Right ventricle myocardium inferior (tissue), 1 donor: ENCODE measurements at regions not wholly inside any gene's neighbourhood (a gene's known extent, or its start where the extent isn't known, plus 50 kb on each side); places are given as distances from the start of the nearest gene placed in this dataset.
"Not testable (repeated sequence)": the region's sequence is repeated elsewhere in the genome, so short reads cannot be mapped to it uniquely, and the experiment has no call there.

ENCODE experiments used
- ATAC-seq: fragments of 200-7000 bp; cut with Tn5 transposase; one replicate; pipeline ENCODE4 v1.9.1; 2020; ENCODE audit warnings: mild to moderate bottlenecking, moderate library complexity
- DNase-seq: peaks from one replicate; pipeline ENCODE4 v3.0.0; 2021; ENCODE audit errors: missing footprints
- intact Hi-C: fragments of 100-400 bp; cut with DNase I; formaldehyde crosslinking; loops from one replicate; pipeline ENCODE4 v1.11.0; 2022
- donor health status: DM: no; HTN: yes; CAD: no; lungs with severe emphysema.

DNA sequence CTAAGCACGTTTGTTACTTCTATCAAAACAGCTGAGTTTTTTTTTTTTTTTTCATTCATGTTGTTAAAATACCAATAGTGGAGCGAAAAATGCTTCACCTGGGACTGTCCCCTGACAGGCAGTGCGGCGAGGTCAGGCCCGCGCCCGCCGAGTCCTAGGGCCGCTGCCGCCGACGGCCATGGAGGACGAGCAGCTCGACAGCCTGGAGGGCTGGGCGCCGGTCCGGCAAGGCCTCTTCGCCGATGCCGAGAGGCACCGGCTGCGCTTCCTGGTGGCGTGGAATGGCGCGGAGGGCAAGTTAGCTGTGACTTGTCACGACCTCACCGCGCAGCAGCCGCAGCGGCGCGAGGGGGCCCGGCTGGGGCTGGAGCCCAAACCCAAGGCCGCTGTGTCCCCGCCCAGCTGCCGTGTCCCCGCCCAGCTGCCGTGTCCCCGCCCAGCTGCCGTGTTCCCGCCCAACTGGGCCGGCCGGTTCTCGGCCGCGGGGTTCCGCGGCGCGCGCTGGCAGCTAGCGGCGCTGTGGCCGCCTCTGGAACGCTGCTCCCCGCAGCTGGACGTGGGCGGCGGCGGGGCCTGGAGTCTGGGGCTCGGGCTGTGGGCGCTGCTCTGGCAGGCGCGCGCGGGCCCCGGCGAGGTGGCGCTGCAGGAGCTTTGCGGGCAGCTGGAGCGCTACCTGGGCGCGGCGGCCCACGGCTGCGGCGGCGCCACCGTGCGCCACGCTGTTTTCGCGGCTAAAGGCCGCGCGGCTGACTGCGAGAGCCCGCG lies 56.7 kb upstream of the GOLGA8R start:
- intact Hi-C loops: not testable (repeated sequence)
- DNase-seq (peak; percentile 81), ATAC-seq (peak; percentile 99)

GRCh38 chr15:30471366-30471749 lies 57.3 kb upstream of the GOLGA8R start:
- ATAC-seq, intact Hi-C loops, DNase-seq: not testable (repeated sequence)

DNA sequence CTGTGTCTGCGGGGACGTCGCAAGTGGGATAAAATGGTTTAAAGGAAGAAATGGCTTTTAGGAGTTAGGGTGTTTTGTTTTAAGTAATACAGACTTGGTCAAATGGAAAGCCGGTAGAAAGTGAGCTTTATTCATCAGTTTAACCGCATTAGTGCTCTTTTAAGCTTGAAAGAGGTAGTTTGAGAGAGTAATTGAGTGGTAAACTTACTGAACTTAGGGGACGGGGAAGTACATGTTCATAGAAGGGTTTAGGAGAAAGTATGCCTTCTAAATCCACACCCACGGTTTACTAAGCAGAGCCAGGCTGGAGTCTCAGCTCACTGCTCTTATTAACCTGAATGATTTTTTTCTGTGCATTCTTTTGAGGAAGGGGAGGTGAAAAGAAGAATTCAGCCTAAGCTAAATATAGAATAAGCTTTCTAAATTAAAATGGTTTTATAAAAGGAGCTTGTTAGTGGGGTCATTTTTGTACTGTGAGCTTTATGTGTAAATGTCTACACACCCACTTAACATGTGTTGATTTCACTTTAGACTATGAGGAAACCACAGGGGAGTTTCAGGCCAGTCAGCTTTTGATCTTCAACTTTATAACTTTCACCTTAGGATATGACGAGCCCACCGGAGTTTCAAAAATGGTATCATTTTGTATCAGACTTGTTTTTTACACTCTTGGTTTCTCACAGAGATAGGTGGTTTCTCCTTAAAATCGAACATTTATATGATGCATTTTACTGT lies 57.9 kb upstream of the GOLGA8R start:
- intact Hi-C loops, DNase-seq, ATAC-seq: not testable (repeated sequence)

DNA sequence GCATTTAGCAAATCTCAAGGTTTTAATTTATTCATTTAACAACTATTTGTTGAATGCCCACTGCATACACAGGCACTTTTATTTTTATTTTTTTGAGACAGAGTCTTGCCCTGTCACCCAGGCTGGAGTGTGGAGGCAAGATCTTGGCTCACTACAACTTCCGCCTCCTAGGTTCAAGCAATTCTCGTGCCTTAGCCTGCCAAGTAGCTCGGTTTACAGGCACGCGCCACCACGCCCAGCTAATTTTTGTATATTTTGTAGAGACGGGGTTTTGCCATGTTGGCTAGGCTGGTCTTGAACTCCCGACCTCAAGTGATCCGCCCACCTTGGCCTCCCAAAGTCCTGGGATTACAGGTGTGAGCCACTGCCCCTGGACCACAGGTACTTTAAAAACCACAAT lies 67.0 kb upstream of the GOLGA8Q start:
- intact Hi-C loops, DNase-seq, ATAC-seq: not testable (repeated sequence)

DNA sequence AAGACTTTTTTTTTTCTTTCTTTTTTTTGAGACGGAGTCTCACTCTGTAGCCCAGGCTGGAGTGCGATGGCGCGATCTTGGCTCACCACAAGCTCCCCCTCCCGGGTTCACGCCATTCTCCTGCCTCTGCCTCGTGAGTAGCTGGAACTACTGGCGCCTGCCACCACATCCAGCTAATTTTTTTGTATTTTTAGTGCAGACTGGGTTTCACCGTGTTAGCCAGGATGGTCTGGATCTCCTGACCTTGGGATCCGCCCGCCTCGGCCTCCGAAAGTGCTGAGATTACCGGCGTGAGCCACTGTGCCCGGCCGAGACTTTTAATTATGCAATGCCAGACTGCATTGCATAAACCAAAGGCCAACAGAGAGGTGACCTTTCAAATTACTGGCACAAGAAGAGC lies 62.6 kb upstream of the GOLGA8Q start:
- ATAC-seq, intact Hi-C loops: not testable (repeated sequence)
- DNase-seq: peak; percentile 76

- DNase-seq, ATAC-seq, intact Hi-C loops: not testable (repeated sequence)
These were observed 61.5 kb upstream of the GOLGA8Q start for GRCh38 chr15:30490334-30490733.

DNA sequence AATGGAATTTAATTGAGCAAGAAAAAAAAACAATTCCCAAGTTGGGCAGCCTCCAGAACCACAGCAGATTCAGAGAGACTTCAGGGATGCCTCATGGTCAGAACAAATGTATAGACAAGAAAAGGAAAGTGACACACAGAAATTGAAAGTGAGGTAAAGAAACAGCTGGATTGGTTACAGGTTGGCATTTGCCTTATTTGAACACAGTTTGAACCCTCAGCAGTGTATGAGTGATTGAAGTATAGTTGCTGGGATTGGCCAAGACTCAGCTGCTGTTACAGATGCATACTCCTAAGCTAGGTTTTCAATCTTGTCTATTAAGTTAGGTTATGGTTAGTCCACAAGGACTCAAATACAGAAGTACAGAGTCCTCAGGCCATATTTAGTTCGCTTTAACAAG lies 57.9 kb upstream of the GOLGA8Q start:
- intact Hi-C loops, DNase-seq, ATAC-seq: not testable (repeated sequence)

GRCh38 chr15:30497275-30497674 lies 54.6 kb upstream of the GOLGA8Q start:
- DNase-seq, ATAC-seq, intact Hi-C loops: not testable (repeated sequence)

- DNase-seq, intact Hi-C loops, ATAC-seq: not testable (repeated sequence)
These were observed 52.6 kb upstream of the GOLGA8Q start for GRCh38 chr15:30499233-30499632.

- intact Hi-C loops, DNase-seq, ATAC-seq: not testable (repeated sequence)
These were observed 51.3 kb upstream of the GOLGA8Q start for GRCh38 chr15:30500511-30500910.
